GM03348 (cell line): ENCODE measurements at regions not wholly inside any gene's neighbourhood (a gene's known extent, or its start where the extent isn't known, plus 50 kb on each side); places are given as distances from the start of the nearest gene placed in this dataset.

Experiments used
- DNase-seq: peaks from one replicate; pipeline ENCODE4 v3.0.0; 2012; ENCODE audit warnings: low spot score

DNA sequence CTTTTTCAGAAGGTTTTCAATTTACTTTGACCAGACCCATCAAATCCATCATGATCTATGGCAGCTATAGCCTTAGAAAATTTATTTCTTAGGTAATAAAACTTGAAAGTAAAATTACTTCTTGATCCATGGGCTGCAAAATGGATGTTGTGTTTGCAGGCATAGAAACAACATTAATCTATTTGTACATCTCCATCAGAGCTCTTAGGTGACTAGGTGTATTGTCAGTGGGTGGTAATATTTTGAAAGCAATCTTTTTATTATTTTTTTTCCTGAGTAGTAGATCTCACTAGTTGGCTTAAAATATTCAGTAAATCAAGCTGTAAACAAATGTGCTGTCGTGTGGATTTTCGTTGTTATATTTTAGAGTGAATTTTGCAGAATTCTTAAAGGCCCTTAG is 710.0 kb downstream of the SLITRK6 start:
- DNase-seq, result no peak

DNA sequence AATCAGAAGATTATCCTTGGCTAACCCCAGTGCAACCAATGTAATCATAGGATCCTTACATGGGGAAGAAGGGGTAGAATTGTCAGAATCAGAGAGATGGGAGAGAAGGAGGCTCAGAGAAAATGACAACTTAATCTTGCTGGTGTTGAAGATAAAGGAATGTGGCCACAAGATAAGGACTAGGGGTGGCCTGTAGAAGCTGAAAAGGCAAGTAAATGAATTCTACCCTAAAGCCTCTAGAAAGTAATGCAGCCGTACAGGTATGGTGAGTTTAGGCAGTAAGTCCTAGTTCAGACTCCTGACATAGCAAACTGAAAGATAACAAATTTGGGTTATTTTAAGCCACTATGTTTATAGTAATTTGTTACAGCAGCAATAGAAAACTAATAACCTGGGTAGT is 718.5 kb downstream of the SLITRK6 start:
- no peak for DNase-seq

- no peak for DNase-seq
Measured at GRCh38 chr13:85076343-85076742, 722.9 kb downstream of the SLITRK6 start.

DNA sequence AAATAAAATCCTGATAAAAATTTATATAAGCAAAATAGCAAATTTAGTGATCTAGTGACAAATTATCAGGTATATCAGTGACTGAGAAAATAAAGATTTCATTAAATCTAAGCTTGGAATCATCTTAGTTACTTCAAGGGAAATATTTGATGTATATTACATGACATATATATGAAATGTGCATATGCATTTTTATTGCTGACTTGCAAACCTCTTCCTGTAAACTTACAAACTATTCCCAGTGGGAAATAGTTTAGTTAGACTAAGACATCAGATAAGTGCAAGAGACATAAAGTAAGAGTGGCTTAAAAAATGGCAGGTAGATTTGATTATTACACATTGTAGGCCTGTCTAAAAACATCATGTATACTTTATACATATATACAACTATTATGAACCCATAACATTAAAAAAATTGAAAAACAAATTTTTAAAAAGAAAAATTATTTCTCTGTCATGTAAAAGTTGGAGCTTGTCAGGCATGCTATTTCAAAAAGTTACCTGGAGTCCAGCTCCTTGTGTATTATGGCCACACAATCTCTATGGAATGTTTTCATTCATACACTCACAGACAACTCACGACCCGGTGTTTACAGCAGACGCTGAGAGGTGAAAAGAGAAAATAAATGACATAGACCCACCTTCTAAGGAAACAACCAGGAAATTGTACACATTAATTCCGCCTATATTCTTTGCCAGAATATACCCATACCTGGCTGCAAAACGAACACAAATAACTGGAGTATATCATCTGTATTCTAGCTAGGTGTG is 724.5 kb downstream of the SLITRK6 start:
- DNase-seq, result no peak

DNA sequence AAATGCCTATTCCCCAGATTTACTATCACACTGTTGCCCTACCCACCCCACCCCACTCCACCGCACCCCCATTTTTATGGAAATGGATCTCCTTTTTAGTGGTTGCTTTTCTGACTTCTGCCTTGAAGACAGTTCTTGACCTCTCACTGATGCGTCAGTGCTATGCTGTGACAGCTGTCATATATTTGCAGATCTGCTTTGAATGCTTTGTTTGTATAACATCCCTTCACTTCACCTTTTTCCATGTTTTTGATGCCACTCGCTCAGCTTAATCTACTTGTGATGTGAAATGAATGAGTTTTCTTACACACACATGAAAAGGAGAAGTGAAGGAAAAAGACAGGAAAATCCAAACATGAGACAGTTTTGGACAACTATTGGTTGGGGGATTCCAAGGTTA is 731.0 kb downstream of the SLITRK6 start:
- no peak for DNase-seq

GRCh38 chr13:85040215-85040614 is 759.0 kb downstream of the SLITRK6 start:
- no peak for DNase-seq

DNA sequence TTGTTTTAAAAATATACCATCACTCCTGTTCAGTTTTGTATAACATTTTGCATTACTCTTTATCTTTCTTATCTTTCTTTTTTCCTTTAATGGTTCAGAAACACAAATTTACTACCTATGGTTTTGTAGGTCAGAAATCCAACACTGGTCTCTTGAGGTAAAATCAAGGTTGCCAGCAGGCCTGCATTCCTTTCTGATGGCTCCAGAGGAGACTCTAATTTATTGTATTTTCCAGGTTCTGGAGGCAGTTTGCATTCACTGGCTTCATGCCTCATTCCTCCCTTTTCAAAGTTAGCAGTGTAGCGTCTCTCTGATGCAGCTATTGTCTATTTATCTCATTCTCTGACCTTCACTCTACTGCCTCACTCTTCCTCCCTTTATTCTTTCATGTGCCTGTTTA is 767.4 kb downstream of the SLITRK6 start:
- DNase-seq, result no peak

GRCh38 chr13:85028035-85028434 is 771.2 kb downstream of the SLITRK6 start:
- DNase-seq, result no peak

- DNase-seq, result no peak
Measured at GRCh38 chr13:85019121-85019520, 780.1 kb downstream of the SLITRK6 start.

DNA sequence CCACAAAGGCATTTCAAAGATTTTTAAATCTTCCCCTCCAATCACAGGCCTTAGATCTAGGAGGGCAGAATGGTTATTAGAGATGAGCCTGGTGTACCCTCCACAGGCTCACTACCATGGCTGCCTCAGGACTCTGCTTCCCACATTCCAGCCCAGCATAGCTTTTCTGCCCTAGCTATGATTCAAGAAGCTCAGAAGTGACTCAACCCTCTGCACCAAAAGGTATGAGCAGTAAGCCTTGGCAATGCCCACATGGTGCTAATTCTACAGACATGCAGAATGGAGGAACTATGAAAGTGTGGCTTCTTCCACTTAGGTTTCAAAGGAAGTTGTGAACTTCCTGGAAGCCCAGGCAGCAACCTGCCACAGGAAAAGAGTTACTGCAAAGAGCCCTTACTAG is 786.2 kb downstream of the SLITRK6 start:
- DNase-seq, result no peak

GRCh38 chr13:85009447-85009846 is 789.8 kb downstream of the SLITRK6 start:
- DNase-seq, result no peak

DNA sequence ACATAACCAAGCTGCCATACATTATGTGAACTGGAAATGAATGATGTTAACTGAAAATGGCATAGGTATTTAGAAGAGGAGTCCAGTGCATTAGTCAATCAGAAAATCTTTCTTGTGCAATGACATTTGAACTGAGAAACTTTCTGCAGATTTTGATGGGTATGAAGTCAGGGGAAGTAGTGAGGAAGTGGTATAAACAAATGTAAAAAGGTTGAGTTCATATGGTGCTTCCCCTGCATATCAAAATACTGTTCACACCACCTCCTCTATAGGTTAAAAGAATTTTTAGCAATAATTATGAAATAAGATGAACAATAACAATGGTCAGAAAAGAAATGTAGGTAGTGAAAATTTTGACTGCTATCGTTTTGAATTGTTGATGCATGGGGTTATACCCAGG is 800.0 kb downstream of the SLITRK6 start:
- no peak for DNase-seq

DNA sequence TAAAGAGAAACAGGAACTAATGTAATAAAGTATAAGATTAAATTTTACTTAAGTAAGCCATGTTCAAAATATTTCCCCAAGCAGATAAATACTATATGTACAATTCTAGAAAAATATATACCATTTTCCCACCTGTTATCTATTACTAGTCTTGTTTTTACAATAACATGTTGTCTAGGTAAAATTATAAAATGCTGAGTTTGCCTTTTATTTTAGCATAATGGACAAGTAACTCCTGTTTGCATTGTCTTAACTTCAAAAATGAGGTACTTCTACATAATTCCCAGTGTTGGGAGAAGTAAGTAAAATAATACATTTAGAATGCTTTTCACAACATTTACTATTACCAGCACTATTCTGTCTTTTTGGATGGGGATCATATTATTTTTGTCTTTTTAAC is 800.5 kb downstream of the SLITRK6 start:
- DNase-seq, result no peak

DNA sequence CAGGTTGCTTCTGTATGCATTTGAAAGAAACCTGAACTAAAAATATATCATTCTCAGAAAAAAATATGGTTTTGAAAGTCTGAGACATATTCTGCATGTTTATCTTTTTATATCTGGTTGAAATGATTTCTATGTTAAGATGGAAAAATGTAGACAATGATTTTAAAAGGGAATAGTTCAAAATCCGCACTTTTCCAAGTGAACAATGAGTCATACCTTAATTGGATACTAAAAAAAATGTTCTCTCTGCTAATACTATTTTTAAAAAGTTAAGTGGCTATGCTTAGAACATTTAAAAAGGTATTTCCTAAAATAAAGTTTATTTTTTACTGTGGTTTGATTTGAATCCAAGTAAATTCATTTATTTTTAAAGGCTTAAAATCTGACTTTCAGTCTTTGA is 801.4 kb downstream of the SLITRK6 start:
- DNase-seq, result no peak

- no peak for DNase-seq
Measured at GRCh38 chr13:84994582-84994981, 804.6 kb downstream of the SLITRK6 start.

DNA sequence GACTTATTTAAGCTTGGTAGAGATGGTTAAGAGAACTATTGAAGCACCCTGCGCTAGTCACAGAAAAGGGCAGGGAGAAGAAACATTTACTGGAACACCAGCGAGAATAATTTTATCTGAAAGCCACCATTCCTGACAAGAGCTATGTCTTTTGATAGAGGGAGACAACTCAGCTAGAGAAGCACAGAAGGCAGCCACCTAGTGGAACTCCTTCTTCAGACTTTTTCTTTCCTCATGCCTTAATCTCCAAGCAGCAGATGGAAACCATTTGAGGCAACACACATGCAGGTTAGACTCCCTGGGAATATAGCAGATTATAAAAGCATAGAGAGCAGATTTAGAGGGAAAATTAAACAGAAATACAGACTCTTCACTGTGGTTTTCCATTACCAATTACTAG is 813.4 kb downstream of the SLITRK6 start:
- DNase-seq, result no peak

DNA sequence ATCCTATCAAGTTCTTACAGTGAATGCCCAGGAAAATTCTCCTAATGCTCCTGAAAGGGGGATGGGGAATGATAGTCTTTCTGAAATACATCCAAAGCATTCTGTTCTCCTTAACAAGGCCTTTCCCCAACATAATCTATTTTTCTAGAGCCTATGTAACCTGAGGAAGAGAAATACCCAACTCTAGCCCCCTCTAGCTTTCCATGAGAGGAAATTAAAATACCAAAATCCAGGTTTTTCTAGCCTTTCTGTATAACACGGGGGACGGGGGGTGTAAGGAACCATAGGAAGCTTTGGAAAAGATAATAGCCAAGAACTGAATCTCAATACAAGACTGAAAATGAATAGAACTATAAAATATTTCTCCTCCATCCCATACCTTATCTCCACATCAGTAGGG is 815.9 kb downstream of the SLITRK6 start:
- DNase-seq, result no peak

DNA sequence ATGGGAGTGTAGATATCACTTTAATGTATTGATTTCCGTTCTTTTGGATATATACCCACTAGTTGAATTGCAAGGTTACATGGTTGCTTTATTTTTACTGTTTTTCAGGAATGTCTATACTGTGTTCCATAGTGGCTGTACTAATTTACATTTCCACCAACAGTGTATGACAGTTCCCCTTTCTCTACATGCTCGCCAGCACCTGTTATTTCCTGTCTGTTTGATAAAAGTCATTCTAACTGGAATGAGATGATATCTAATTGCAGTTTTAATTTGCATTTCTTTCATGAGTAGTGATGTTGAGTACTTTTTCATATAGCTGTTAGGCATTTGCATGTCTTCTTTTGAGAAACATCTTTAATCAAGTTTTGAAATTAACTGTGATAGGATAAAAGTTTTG is 818.6 kb downstream of the SLITRK6 start:
- DNase-seq, result no peak

GRCh38 chr13:84978851-84979250 is 820.4 kb downstream of the SLITRK6 start:
- DNase-seq, result no peak

GRCh38 chr13:84973661-84974060 is 825.6 kb downstream of the SLITRK6 start:
- DNase-seq, result no peak

- DNase-seq, result no peak
Measured at GRCh38 chr13:84972907-84973306, 826.3 kb downstream of the SLITRK6 start.

DNA sequence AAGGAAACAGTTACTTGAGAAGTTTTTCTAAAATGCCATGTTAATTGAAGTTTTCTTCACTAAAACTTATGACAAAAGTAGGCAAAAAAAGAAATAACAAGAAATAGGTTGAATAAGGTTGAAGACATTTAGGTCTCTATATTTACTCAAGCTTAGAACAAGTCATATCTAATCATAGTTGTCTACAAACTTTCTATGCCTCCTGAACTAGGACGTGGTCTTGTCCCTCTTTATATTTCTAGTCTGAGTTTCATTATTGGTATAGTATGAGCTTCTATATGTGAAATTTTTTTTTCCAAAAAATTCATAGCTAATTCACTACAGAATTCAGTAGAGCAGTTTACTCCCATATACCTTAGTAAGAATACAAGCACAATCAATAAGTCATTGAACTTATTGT is 836.4 kb downstream of the SLITRK6 start:
- DNase-seq, result no peak

GRCh38 chr13:84962141-84962750 is 837.0 kb downstream of the SLITRK6 start:
- DNase-seq, result no peak

GRCh38 chr13:84961023-84961422 is 838.2 kb downstream of the SLITRK6 start:
- no peak for DNase-seq
